ENCODE measurements at regions not wholly inside any gene's neighbourhood (a gene's known extent, or its start where the extent isn't known, plus 50 kb on each side); places are given as distances from the start of the nearest gene placed in this dataset.

DNA sequence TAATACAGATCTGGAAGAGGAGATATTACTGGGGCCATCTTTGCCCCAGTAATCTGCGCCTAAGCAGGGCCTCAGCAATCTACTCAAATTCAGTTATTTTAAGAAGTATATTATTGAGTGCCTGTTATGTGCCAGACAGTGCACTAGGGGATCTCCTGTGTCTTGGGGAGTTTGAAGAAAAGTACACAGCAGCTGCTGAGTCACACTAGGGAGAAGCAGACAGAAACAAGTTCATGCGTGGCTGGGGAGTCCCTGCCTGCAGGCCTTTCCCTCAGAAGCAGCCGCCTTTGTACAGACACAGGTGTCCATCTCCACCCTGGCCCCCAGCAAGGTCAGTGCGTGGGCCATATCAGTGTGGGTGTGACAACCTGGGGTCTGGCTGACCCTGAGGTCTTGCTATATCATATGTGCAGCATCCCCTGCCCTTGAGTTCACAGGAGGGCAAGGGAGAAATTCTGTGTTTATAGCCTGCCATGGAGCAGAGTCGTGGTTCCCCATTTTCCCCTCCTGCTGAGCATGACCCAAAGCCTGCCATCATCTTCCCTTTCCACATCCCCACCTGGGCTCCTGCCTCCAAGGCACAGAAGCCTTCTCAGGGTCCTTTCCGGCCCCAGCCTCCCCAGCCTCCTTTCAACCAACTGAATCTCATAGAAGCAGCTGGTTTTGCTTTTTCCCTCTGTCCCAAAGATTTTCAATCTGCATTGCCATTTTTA, 229.9 kb upstream of the SDK2 start:
- Histone ChIP-seq H3K9me3 (ENCODE audit: control insufficient read depth in 2 of 2, low read length in 2 of 2) (no peaks in the 10 kb centered on the region), H3K4me1 (ENCODE audit: control insufficient read depth, insufficient read depth, low read length, poor library complexity, severe bottlenecking) (no peaks in the 10 kb centered on the region), H3K4me3 (ENCODE audit: low read depth, low read length) (no peak overlapping the region), H3K27me3 (ENCODE audit: control insufficient read depth, insufficient read depth, low read length) (no peaks in the 10 kb centered on the region), H3K36me3 (ENCODE audit: control insufficient read depth, insufficient read depth, low read length) (no peaks in the 10 kb centered on the region), H3K27ac (ENCODE audit: insufficient read depth, low read length, poor library complexity, severe bottlenecking) (no peak overlapping the region)
- no peak overlapping the region for H3K27ac Mint-ChIP-seq
- H3K36me3 Mint-ChIP-seq: no peaks in the 10 kb centered on the region
- DNase-seq: peak in 1 of 3 donors; percentile 5
- H3K9me3 Mint-ChIP-seq: peaks cover 0 to 2% (median 0%) of the 10 kb centered on the region in 7 donors
- no peak overlapping the region for H3K4me3 Mint-ChIP-seq
- peaks cover 5% of the 10 kb centered on the region for H3K27me3 Mint-ChIP-seq
- H3K4me1 Mint-ChIP-seq: no peaks in the 10 kb centered on the region
- no peak for ATAC-seq (ENCODE audit: low read depth in 2 of 2)

DNA sequence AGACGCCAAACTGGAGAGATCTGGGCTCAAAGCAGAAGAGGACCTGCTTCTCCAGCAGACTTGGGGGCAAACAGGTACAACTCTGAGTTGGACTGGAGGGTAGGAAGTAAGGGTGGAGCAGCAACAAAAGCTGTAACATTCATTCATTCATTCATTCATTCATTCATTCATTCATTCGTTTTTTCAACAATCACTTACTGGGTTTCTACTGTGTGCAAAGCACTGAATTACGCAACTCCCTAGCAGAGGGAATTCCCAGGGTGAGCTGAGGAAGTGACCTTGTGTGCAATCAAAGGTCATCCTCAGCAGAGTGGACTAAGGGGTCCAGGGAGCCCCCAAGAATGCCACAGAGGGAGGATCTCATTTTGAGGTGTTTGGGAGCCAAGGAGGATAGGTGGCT, 231.1 kb upstream of the SDK2 start:
- no peak for DNase-seq
- H3K27me3 ChIP-seq (ENCODE audit: control insufficient read depth, insufficient read depth, low read length): no peaks in the 10 kb centered on the region
- Mint-ChIP-seq H3K4me1 (no peaks in the 10 kb centered on the region), H3K27ac (peak overlapping the region in 1 of 3 donors; percentile 30), H3K4me3 (no peak overlapping the region), H3K27me3 (peaks cover 5% of the 10 kb centered on the region), H3K36me3 (no peaks in the 10 kb centered on the region), H3K9me3 (peaks cover 0 to 2% (median 0%) of the 10 kb centered on the region in 7 donors)
- no peaks in the 10 kb centered on the region for H3K36me3 ChIP-seq (ENCODE audit: control insufficient read depth, insufficient read depth, low read length)
- H3K4me3 ChIP-seq (ENCODE audit: low read depth, low read length): no peak overlapping the region
- no peaks in the 10 kb centered on the region for H3K4me1 ChIP-seq (ENCODE audit: control insufficient read depth, insufficient read depth, low read length, poor library complexity, severe bottlenecking)
- no peaks in the 10 kb centered on the region for H3K9me3 ChIP-seq (ENCODE audit: control insufficient read depth in 2 of 2, low read length in 2 of 2)
- H3K27ac ChIP-seq (ENCODE audit: insufficient read depth, low read length, poor library complexity, severe bottlenecking): no peak overlapping the region
- no peak for ATAC-seq (ENCODE audit: low read depth in 2 of 2)

- peaks cover 0 to 2% (median 0%) of the 10 kb centered on the region in 4 donors for H3K4me1 Mint-ChIP-seq
- no peak overlapping the region for H3K4me3 ChIP-seq (ENCODE audit: low read depth, low read length)
- no peak for ATAC-seq (ENCODE audit: low read depth in 2 of 2)
- no peaks in the 10 kb centered on the region for H3K36me3 Mint-ChIP-seq
- peaks cover under 1% of the 10 kb centered on the region for H3K27me3 ChIP-seq (ENCODE audit: control insufficient read depth, insufficient read depth, low read length)
- H3K9me3 Mint-ChIP-seq: no peaks in the 10 kb centered on the region
- DNase-seq: no peak
- H3K4me1 ChIP-seq (ENCODE audit: control insufficient read depth, insufficient read depth, low read length, poor library complexity, severe bottlenecking): no peaks in the 10 kb centered on the region
- H3K4me3 Mint-ChIP-seq: no peak overlapping the region
- no peaks in the 10 kb centered on the region for H3K27me3 Mint-ChIP-seq
- no peak overlapping the region for H3K27ac Mint-ChIP-seq
- no peaks in the 10 kb centered on the region for H3K9me3 ChIP-seq (ENCODE audit: control insufficient read depth in 2 of 2, low read length in 2 of 2)
- H3K36me3 ChIP-seq (ENCODE audit: control insufficient read depth, insufficient read depth, low read length): no peaks in the 10 kb centered on the region
- H3K27ac ChIP-seq (ENCODE audit: insufficient read depth, low read length, poor library complexity, severe bottlenecking): no peak overlapping the region
Observed at GRCh38 chr17:73877962-73878361, 233.7 kb upstream of the SDK2 start.

DNA sequence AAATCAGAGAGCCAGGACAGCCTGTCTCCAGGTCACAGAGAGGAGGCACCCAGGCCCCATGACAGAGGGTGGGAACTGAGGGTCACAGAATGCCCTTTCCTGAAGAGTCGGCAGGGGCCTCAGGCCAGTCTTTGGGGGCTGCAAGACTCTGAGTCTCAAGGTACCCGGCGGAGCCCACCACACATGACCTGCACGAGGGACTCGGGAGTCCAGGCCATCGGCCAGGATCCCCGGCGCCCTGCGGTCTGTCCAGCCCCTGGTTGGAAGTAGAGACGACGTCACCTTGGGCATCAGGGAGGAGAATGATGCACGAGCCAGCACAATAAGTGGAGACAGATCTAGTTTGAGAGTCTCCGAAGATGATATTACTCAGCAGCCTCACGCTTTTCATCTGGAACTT, 234.7 kb upstream of the SDK2 start:
- no peaks in the 10 kb centered on the region for H3K4me1 ChIP-seq (ENCODE audit: control insufficient read depth, insufficient read depth, low read length, poor library complexity, severe bottlenecking)
- Mint-ChIP-seq H3K27ac (no peak overlapping the region), H3K36me3 (no peaks in the 10 kb centered on the region), H3K4me1 (peaks cover 0 to 2% (median 0%) of the 10 kb centered on the region in 4 donors), H3K4me3 (no peak overlapping the region), H3K27me3 (no peaks in the 10 kb centered on the region), H3K9me3 (no peaks in the 10 kb centered on the region)
- ATAC-seq (ENCODE audit: low read depth in 2 of 2) (no peak), DNase-seq (no peak)
- H3K27ac ChIP-seq (ENCODE audit: insufficient read depth, low read length, poor library complexity, severe bottlenecking): no peak overlapping the region
- H3K36me3 ChIP-seq (ENCODE audit: control insufficient read depth, insufficient read depth, low read length): no peaks in the 10 kb centered on the region
- peaks cover 2% of the 10 kb centered on the region for H3K27me3 ChIP-seq (ENCODE audit: control insufficient read depth, insufficient read depth, low read length)
- H3K4me3 ChIP-seq (ENCODE audit: low read depth, low read length): no peak overlapping the region
- no peaks in the 10 kb centered on the region for H3K9me3 ChIP-seq (ENCODE audit: control insufficient read depth in 2 of 2, low read length in 2 of 2)

DNA sequence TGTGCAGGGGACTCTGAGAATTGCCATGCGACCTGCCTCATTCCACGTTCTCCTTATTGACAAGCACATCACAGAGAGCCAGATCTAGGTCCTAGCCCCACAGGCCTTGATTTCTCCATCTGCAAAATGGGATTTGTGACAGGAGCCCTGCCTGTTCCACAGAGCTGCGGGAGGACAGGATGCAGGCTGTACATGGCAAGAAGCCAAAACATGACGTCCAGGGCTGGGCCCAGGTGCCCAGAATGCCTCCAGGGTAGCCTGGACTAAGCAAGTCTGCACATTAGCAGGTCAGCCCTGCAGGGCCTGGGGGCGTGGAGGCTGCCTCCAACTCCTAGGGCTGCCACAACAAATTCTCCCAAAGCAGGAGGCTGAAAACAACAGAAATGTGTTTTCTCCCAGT, 235.7 kb upstream of the SDK2 start:
- H3K36me3 Mint-ChIP-seq: no peaks in the 10 kb centered on the region
- no peaks in the 10 kb centered on the region for H3K4me1 ChIP-seq (ENCODE audit: control insufficient read depth, insufficient read depth, low read length, poor library complexity, severe bottlenecking)
- no peak overlapping the region for H3K4me3 Mint-ChIP-seq
- no peak overlapping the region for H3K27ac Mint-ChIP-seq
- H3K4me3 ChIP-seq (ENCODE audit: low read depth, low read length): no peak overlapping the region
- H3K27me3 ChIP-seq (ENCODE audit: control insufficient read depth, insufficient read depth, low read length): peaks cover 2% of the 10 kb centered on the region
- H3K27me3 Mint-ChIP-seq: no peaks in the 10 kb centered on the region
- H3K4me1 Mint-ChIP-seq: peaks cover 0 to 2% (median 0%) of the 10 kb centered on the region in 4 donors
- ATAC-seq (ENCODE audit: low read depth in 2 of 2) (no peak), DNase-seq (no peak)
- H3K27ac ChIP-seq (ENCODE audit: insufficient read depth, low read length, poor library complexity, severe bottlenecking): no peak overlapping the region
- no peaks in the 10 kb centered on the region for H3K9me3 Mint-ChIP-seq
- no peaks in the 10 kb centered on the region for H3K36me3 ChIP-seq (ENCODE audit: control insufficient read depth, insufficient read depth, low read length)
- H3K9me3 ChIP-seq (ENCODE audit: control insufficient read depth in 2 of 2, low read length in 2 of 2): no peaks in the 10 kb centered on the region

GRCh38 chr17:73882590-73882989, 238.3 kb upstream of the SDK2 start:
- Histone ChIP-seq H3K36me3 (ENCODE audit: control insufficient read depth, insufficient read depth, low read length) (no peaks in the 10 kb centered on the region), H3K4me1 (ENCODE audit: control insufficient read depth, insufficient read depth, low read length, poor library complexity, severe bottlenecking) (no peaks in the 10 kb centered on the region), H3K9me3 (ENCODE audit: control insufficient read depth in 2 of 2, low read length in 2 of 2) (no peaks in the 10 kb centered on the region), H3K27me3 (ENCODE audit: control insufficient read depth, insufficient read depth, low read length) (peaks cover 2% of the 10 kb centered on the region), H3K27ac (ENCODE audit: insufficient read depth, low read length, poor library complexity, severe bottlenecking) (no peak overlapping the region), H3K4me3 (ENCODE audit: low read depth, low read length) (no peak overlapping the region)
- Mint-ChIP-seq H3K4me1 (peaks cover 0 to 2% (median 0%) of the 10 kb centered on the region in 4 donors), H3K27ac (peak overlapping the region in 1 of 3 donors; percentile 70), H3K4me3 (no peak overlapping the region), H3K9me3 (no peaks in the 10 kb centered on the region), H3K27me3 (no peaks in the 10 kb centered on the region), H3K36me3 (no peaks in the 10 kb centered on the region)
- no peak for ATAC-seq (ENCODE audit: low read depth in 2 of 2)
- no peak for DNase-seq

GRCh38 chr17:73883175-73883574, 238.9 kb upstream of the SDK2 start:
- no peak overlapping the region for H3K4me3 Mint-ChIP-seq
- no peak overlapping the region for H3K4me3 ChIP-seq (ENCODE audit: low read depth, low read length)
- H3K36me3 ChIP-seq (ENCODE audit: control insufficient read depth, insufficient read depth, low read length): no peaks in the 10 kb centered on the region
- peaks cover 2% of the 10 kb centered on the region for H3K27me3 ChIP-seq (ENCODE audit: control insufficient read depth, insufficient read depth, low read length)
- ATAC-seq (ENCODE audit: low read depth in 2 of 2) (no peak), DNase-seq (no peak)
- H3K36me3 Mint-ChIP-seq: no peaks in the 10 kb centered on the region
- H3K27me3 Mint-ChIP-seq: no peaks in the 10 kb centered on the region
- H3K27ac ChIP-seq (ENCODE audit: insufficient read depth, low read length, poor library complexity, severe bottlenecking): no peak overlapping the region
- no peaks in the 10 kb centered on the region for H3K9me3 Mint-ChIP-seq
- no peak overlapping the region for H3K27ac Mint-ChIP-seq
- no peaks in the 10 kb centered on the region for H3K9me3 ChIP-seq (ENCODE audit: control insufficient read depth in 2 of 2, low read length in 2 of 2)
- peaks cover 0 to 2% (median 0%) of the 10 kb centered on the region in 4 donors for H3K4me1 Mint-ChIP-seq
- H3K4me1 ChIP-seq (ENCODE audit: control insufficient read depth, insufficient read depth, low read length, poor library complexity, severe bottlenecking): no peaks in the 10 kb centered on the region

DNA sequence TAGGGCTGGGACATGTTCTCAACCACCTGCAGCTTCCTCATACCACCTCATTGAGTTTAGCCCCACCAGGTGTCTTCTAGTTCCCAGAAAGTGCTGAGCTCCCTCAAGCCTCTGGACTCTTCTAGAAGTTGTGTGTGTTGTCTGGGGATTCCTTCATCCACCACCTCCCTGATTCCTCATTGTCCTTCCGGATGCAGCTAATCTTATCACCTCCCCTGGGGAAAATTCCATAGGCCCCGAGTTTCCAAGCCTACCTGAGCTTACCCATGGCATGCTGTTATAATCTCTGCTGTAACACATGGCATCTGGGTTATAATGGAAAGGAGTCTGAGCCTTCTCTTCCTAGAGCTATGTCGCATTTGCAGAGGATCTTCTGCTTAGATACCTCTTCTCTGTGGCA, 243.5 kb upstream of the SDK2 start:
- H3K27me3 Mint-ChIP-seq: no peaks in the 10 kb centered on the region
- no peaks in the 10 kb centered on the region for H3K36me3 ChIP-seq (ENCODE audit: control insufficient read depth, insufficient read depth, low read length)
- DNase-seq: no peak
- no peaks in the 10 kb centered on the region for H3K9me3 Mint-ChIP-seq
- H3K4me3 Mint-ChIP-seq: no peak overlapping the region
- no peak overlapping the region for H3K27ac Mint-ChIP-seq
- no peak for ATAC-seq (ENCODE audit: low read depth in 2 of 2)
- H3K4me1 Mint-ChIP-seq: no peaks in the 10 kb centered on the region
- no peaks in the 10 kb centered on the region for H3K9me3 ChIP-seq (ENCODE audit: control insufficient read depth in 2 of 2, low read length in 2 of 2)
- H3K27ac ChIP-seq (ENCODE audit: insufficient read depth, low read length, poor library complexity, severe bottlenecking): no peak overlapping the region
- no peaks in the 10 kb centered on the region for H3K4me1 ChIP-seq (ENCODE audit: control insufficient read depth, insufficient read depth, low read length, poor library complexity, severe bottlenecking)
- H3K4me3 ChIP-seq (ENCODE audit: low read depth, low read length): no peak overlapping the region
- H3K36me3 Mint-ChIP-seq: no peaks in the 10 kb centered on the region
- peaks cover 2% of the 10 kb centered on the region for H3K27me3 ChIP-seq (ENCODE audit: control insufficient read depth, insufficient read depth, low read length)
